PC-3 (cell line): ENCODE measurements at regions not wholly inside any gene's neighbourhood (a gene's known extent, or its start where the extent isn't known, plus 50 kb on each side); places are given as distances from the start of the nearest gene placed in this dataset.

Source experiments
- ATAC-seq: fragments of 200-7000 bp; cut with Tn5 transposase; 2 replicates; pipeline ENCODE4 v1.9.1; 2020; ENCODE audit warnings: mild to moderate bottlenecking, moderate library complexity
- BruUV-seq: library from RNA; stranded (reverse); fragments of 400-500 nt; replicated peaks from 2 replicates; lab custom pipeline; 2021; lab: Mats Ljungman, UMichigan
- CTCF ChIA-PET: fragments of 300-600 bp; sonication (Branson Sonifier 250); formaldehyde crosslinking; loops from one replicate; lab custom pipeline; 2022; ENCODE audit warnings: antibody characterized with exemption; lab: Charles Lee
- POLR2A ChIA-PET: fragments of 300-600 bp; sonication (Branson Sonifier 250); formaldehyde crosslinking; loops from one replicate; lab custom pipeline; 2022; ENCODE audit warnings: antibody characterized with exemption; ENCODE audit not compliant: unreplicated experiment; lab: Charles Lee
- DNase-seq: peaks from one replicate; pipeline ENCODE4 v3.0.0-alpha.2; 2015
- H2AFZ ChIP-seq: fragments of 300-600 bp; sonication (generic); 2 replicates; pipeline ENCODE4 v1.6.0; 2016; ENCODE audit warnings: antibody characterized with exemption, low read length
- H3F3A ChIP-seq: fragments of 300-600 bp; sonication (generic); one replicate; pipeline ENCODE4 v1.6.0; 2017; ENCODE audit warnings: antibody characterized with exemption, low read length, control low read depth, mild to moderate bottlenecking; ENCODE audit not compliant: unreplicated experiment
- H3K27ac ChIP-seq: fragments of 300-600 bp; sonication (generic); 2 replicates; pipeline ENCODE4 v1.5.1; 2016; ENCODE audit warnings: mild to moderate bottlenecking, low read length
- H3K27me3 ChIP-seq: fragments of 300-600 bp; sonication (generic); 2 replicates; pipeline ENCODE4 v1.6.1; 2016; ENCODE audit warnings: low read length, mixed read lengths
- H3K36me3 ChIP-seq: fragments of 300-600 bp; sonication (generic); 2 replicates; pipeline ENCODE4 v1.6.1; 2016; ENCODE audit warnings: low read depth, mixed run types, low read length, mixed read lengths
- H3K4me1 ChIP-seq: fragments of 300-600 bp; sonication (generic); 2 replicates; pipeline ENCODE4 v1.5.1; 2016; ENCODE audit warnings: low read length; ENCODE audit not compliant: insufficient read depth
- H3K4me2 ChIP-seq: fragments of 300-600 bp; sonication (generic); 2 replicates; pipeline ENCODE4 v1.6.0; 2016; ENCODE audit warnings: low read length
- H3K4me3 ChIP-seq: fragments of 300-600 bp; sonication (generic); 2 replicates; pipeline ENCODE4 v1.5.1; 2016; ENCODE audit warnings: mild to moderate bottlenecking, low read length, mixed read lengths
- H3K79me2 ChIP-seq: fragments of 300-600 bp; sonication (generic); 2 replicates; pipeline ENCODE4 v1.6.1; 2017; ENCODE audit warnings: low read length, mixed read lengths
- H3K9ac ChIP-seq: fragments of 300-600 bp; sonication (generic); 2 replicates; pipeline ENCODE4 v1.6.0; 2016; ENCODE audit warnings: mild to moderate bottlenecking, low read length
- H3K9me2 ChIP-seq: fragments of 300-600 bp; sonication (generic); replicated peaks from 2 replicates; pipeline ENCODE4 v1.6.1; 2016; ENCODE audit warnings: mixed run types, low read length, mixed read lengths
- H3K9me3 ChIP-seq: fragments of 300-600 bp; sonication (generic); 2 replicates; pipeline ENCODE4 v1.6.1; 2016; ENCODE audit warnings: low read length, mixed read lengths
- H4K20me1 ChIP-seq: fragments of 300-600 bp; sonication (generic); 2 replicates; pipeline ENCODE4 v1.6.1; 2016; ENCODE audit warnings: low read length, mixed read lengths
- CTCF ChIP-seq: fragments of 300-600 bp; sonication (generic); conservative IDR thresholded peaks from 2 replicates; pipeline ENCODE4 v1.5.1; 2017; ENCODE audit warnings: antibody characterized with exemption, low read depth, mild to moderate bottlenecking, low read length
- EZH2 ChIP-seq: fragments of 300-600 bp; sonication (generic); IDR thresholded peaks from one replicate; pipeline ENCODE4 v1.6.1; 2017; ENCODE audit warnings: antibody characterized with exemption, mild to moderate bottlenecking, low read length; ENCODE audit not compliant: unreplicated experiment
- EZH2phosphoT487 ChIP-seq: fragments of 300-600 bp; sonication (generic); IDR thresholded peaks from 2 replicates; pipeline ENCODE4 v1.6.1; 2018; ENCODE audit warnings: mild to moderate bottlenecking, antibody characterized with exemption, low read length, borderline replicate concordance
- intact Hi-C: fragments of 100-400 bp; cut with micrococcal nuclease; formaldehyde crosslinking; loops from 2 replicates; pipeline ENCODE4 v1.9.0; 2023

- ChIA-PET CTCF (no interaction called here), POLR2A (no interaction called here)
- H3K4me3 ChIP-seq = no peak overlapping the region
- no peaks in the 10 kb centered on the region for H3K9me2 ChIP-seq
- no TSS peak for BruUV-seq
- ATAC-seq = no peak
- H3K9ac ChIP-seq = no peak overlapping the region
- no peaks in the 10 kb centered on the region; the same call in 1 of the 2 replicates for H3K27me3 ChIP-seq
- H3K27ac ChIP-seq = no peak overlapping the region
- no peak overlapping the region for H3K4me2 ChIP-seq
- no peaks in the 10 kb centered on the region for H3K36me3 ChIP-seq
- H2AFZ ChIP-seq = no peak overlapping the region
- H4K20me1 ChIP-seq = no peaks in the 10 kb centered on the region
- no peaks in the 10 kb centered on the region for H3K9me3 ChIP-seq
- no peaks in the 10 kb centered on the region for H3K79me2 ChIP-seq
- intact Hi-C loops = no loop called here
- H3F3A ChIP-seq = no peaks in the 10 kb centered on the region
- DNase-seq = no peak
- no peaks in the 10 kb centered on the region for H3K4me1 ChIP-seq
- no peak for TF ChIP-seq EZH2
- TF ChIP-seq EZH2phosphoT487 = no peak
- no peak for TF ChIP-seq CTCF
Measured at GRCh38 chr2:3134026-3134571, 243.5 kb downstream of the EIPR1 start.

GRCh38 chr2:3132966-3133365, 244.7 kb downstream of the EIPR1 start:
- H3F3A ChIP-seq = no peaks in the 10 kb centered on the region
- intact Hi-C loops = no loop called here
- POLR2A ChIA-PET = no interaction called here
- no peak overlapping the region for H3K27ac ChIP-seq
- DNase-seq = no peak
- no peaks in the 10 kb centered on the region; the same call in 1 of the 2 replicates for H3K27me3 ChIP-seq
- H3K4me3 ChIP-seq = no peak overlapping the region
- CTCF ChIA-PET = no interaction called here
- BruUV-seq = no TSS peak
- TF ChIP-seq EZH2phosphoT487 = no peak
- no peak for TF ChIP-seq EZH2
- TF ChIP-seq CTCF = no peak
- H3K9me3 ChIP-seq = no peaks in the 10 kb centered on the region
- no peaks in the 10 kb centered on the region for H3K79me2 ChIP-seq
- H3K9ac ChIP-seq = no peak overlapping the region
- no peaks in the 10 kb centered on the region for H3K9me2 ChIP-seq
- no peaks in the 10 kb centered on the region for H3K36me3 ChIP-seq
- H4K20me1 ChIP-seq = no peaks in the 10 kb centered on the region
- H3K4me1 ChIP-seq = no peaks in the 10 kb centered on the region
- H3K4me2 ChIP-seq = no peak overlapping the region
- H2AFZ ChIP-seq = no peak overlapping the region
- ATAC-seq = no peak

- no peaks in the 10 kb centered on the region for H3K4me1 ChIP-seq
- no TSS peak for BruUV-seq
- ATAC-seq (no peak), DNase-seq (no peak)
- no peaks in the 10 kb centered on the region for H3K79me2 ChIP-seq
- H4K20me1 ChIP-seq = no peaks in the 10 kb centered on the region
- no peaks in the 10 kb centered on the region; the same call in 1 of the 2 replicates for H3K27me3 ChIP-seq
- intact Hi-C loops = no loop called here
- H3K27ac ChIP-seq = no peak overlapping the region
- H3K9ac ChIP-seq = no peak overlapping the region
- H3K9me2 ChIP-seq = no peaks in the 10 kb centered on the region
- H3K4me2 ChIP-seq = no peak overlapping the region
- TF ChIP-seq EZH2phosphoT487 (no peak), CTCF (no peak), EZH2 (no peak)
- no peak overlapping the region for H2AFZ ChIP-seq
- CTCF ChIA-PET = no interaction called here
- no peaks in the 10 kb centered on the region for H3F3A ChIP-seq
- POLR2A ChIA-PET = no interaction called here
- no peaks in the 10 kb centered on the region for H3K9me3 ChIP-seq
- no peaks in the 10 kb centered on the region for H3K36me3 ChIP-seq
- H3K4me3 ChIP-seq = no peak overlapping the region
Measured at GRCh38 chr2:3132466-3132865, 245.2 kb downstream of the EIPR1 start.
